ENCODE measurements at regions not wholly inside any gene's neighbourhood (a gene's known extent, or its start where the extent isn't known, plus 50 kb on each side); places are given as distances from the start of the nearest gene placed in this dataset.

DNA sequence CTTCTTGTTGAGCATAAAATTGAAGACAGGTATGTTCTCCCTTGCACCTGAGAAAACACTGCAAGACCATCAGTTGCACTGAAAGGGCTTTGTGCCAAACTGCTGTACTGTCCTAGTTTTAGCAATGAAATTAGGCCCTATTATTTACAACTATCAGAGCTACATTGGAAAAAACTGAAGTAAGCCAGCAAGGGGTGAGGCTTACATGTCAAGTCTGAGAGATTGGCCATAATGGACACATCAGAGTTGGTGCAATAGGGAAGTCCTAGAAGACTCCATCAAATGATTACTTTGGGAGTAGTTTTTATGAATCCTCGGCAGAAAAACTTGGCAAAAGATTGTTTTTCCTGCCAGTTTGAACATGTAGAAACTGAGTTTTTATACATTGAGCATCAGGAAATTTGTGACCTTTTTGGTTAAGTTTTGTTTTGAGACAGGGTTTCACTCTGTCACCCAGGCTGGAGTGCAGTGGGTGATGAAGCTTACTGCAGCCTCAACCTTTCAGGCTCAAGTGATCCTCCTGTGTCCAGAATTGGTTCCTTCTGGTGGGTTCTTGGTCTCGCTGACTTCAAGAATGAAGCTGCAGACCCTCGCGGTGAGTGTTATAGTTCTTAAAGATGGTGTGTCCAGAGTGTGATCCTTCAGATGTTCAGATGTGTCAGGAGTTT is 160.1 kb upstream of the BANK1 start:
- no peaks in the 10 kb centered on the region for H3K27me3 ChIP-seq (ENCODE audit: insufficient read depth)
- DNase-seq (ENCODE audit: low spot score): no peak
- H3K4me1 ChIP-seq (ENCODE audit: insufficient read depth): no peaks in the 10 kb centered on the region
- no peaks in the 10 kb centered on the region for H3K79me2 ChIP-seq (replicated peaks; ENCODE audit: insufficient read depth)
- no peaks in the 10 kb centered on the region for H3F3A ChIP-seq (replicated peaks; ENCODE audit: low read depth)
- no peaks in the 10 kb centered on the region for H4K20me1 ChIP-seq (replicated peaks; ENCODE audit: insufficient read depth)
- TF ChIP-seq JUNB (IDR thresholded peaks at IDR 0.05; ENCODE audit: unreplicated experiment): no peak
- TF ChIP-seq ZNF114 (CRISPR knock-in tag; IDR thresholded peaks at IDR 0.05): no peak
- TF ChIP-seq POLR2AphosphoS5 (IDR thresholded peaks at IDR 0.05; ENCODE audit: low read depth): no peak
- TF ChIP-seq ZNF331 (CRISPR knock-in tag; IDR thresholded peaks at IDR 0.05; ENCODE audit: low read depth): no peak
- TF ChIP-seq CREB1 (CRISPR knock-in tag; IDR thresholded peaks at IDR 0.05; ENCODE audit: low read depth): no peak
- TF ChIP-seq EZH2phosphoT487 (IDR thresholded peaks at IDR 0.05; ENCODE audit: unreplicated experiment): no peak
- TF ChIP-seq EZH2 (IDR thresholded peaks at IDR 0.05; ENCODE audit: low read depth, unreplicated experiment): no peak
- TF ChIP-seq, protein P1, sequence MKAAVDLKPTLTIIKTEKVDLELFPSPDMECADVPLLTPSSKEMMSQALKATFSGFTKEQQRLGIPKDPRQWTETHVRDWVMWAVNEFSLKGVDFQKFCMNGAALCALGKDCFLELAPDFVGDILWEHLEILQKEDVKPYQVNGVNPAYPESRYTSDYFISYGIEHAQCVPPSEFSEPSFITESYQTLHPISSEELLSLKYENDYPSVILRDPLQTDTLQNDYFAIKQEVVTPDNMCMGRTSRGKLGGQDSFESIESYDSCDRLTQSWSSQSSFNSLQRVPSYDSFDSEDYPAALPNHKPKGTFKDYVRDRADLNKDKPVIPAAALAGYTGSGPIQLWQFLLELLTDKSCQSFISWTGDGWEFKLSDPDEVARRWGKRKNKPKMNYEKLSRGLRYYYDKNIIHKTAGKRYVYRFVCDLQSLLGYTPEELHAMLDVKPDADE (IDR thresholded peaks at IDR 0.05): no peak
- TF ChIP-seq, protein P2, sequence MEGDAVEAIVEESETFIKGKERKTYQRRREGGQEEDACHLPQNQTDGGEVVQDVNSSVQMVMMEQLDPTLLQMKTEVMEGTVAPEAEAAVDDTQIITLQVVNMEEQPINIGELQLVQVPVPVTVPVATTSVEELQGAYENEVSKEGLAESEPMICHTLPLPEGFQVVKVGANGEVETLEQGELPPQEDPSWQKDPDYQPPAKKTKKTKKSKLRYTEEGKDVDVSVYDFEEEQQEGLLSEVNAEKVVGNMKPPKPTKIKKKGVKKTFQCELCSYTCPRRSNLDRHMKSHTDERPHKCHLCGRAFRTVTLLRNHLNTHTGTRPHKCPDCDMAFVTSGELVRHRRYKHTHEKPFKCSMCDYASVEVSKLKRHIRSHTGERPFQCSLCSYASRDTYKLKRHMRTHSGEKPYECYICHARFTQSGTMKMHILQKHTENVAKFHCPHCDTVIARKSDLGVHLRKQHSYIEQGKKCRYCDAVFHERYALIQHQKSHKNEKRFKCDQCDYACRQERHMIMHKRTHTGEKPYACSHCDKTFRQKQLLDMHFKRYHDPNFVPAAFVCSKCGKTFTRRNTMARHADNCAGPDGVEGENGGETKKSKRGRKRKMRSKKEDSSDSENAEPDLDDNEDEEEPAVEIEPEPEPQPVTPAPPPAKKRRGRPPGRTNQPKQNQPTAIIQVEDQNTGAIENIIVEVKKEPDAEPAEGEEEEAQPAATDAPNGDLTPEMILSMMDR (conservative IDR thresholded peaks at IDR 0.05; ENCODE audit: low read depth in 2 of 2): no peak
- TF ChIP-seq STAT1 (IDR thresholded peaks at IDR 0.05; ENCODE audit: unreplicated experiment): no peak
- H3K4me3 ChIP-seq: no peak overlapping the region
- ATAC-seq: no peak
- H3K36me3 Mint-ChIP-seq (ENCODE audit: low read depth): peaks cover 5% of the 10 kb centered on the region; the same call in 2 of the 3 replicates
- no peak overlapping the region for H3K27ac Mint-ChIP-seq
- H3K9me3 Mint-ChIP-seq: peaks cover 8% of the 10 kb centered on the region
- H3K27me3 Mint-ChIP-seq (ENCODE audit: insufficient read depth, low read depth, poor library complexity): no peaks in the 10 kb centered on the region
- H3K9me2 ChIP-seq (ENCODE audit: insufficient read depth): 0 out of 2 replicates have a peak, but pooled peaks cover 3% of the 10 kb centered on the region
- H3K4me1 Mint-ChIP-seq: no peaks in the 10 kb centered on the region
- no peak overlapping the region for H3K4me3 Mint-ChIP-seq
- H3K36me3 ChIP-seq (ENCODE audit: insufficient read depth): no peaks in the 10 kb centered on the region
- no peak overlapping the region for H3K27ac ChIP-seq (ENCODE audit: low read depth)
- no peak overlapping the region for H2AFZ ChIP-seq
- H3K4me2 ChIP-seq: no peak overlapping the region

- no peak for ATAC-seq
- Histone ChIP-seq H3K4me1 (ENCODE audit: insufficient read depth) (no peaks in the 10 kb centered on the region), H3K27ac (ENCODE audit: low read depth) (no peak overlapping the region), H3K9me2 (ENCODE audit: insufficient read depth) (0 out of 2 replicates have a peak, but pooled peaks cover 3% of the 10 kb centered on the region), H3K4me3 (no peak overlapping the region), H3F3A (replicated peaks; ENCODE audit: low read depth) (no peaks in the 10 kb centered on the region), H2AFZ (peak overlapping the region; percentile 12; the same call in 1 of the 2 replicates), H3K4me2 (no peak overlapping the region), H3K79me2 (replicated peaks; ENCODE audit: insufficient read depth) (no peaks in the 10 kb centered on the region), H3K36me3 (ENCODE audit: insufficient read depth) (no peaks in the 10 kb centered on the region), H3K27me3 (ENCODE audit: insufficient read depth) (no peaks in the 10 kb centered on the region), H4K20me1 (replicated peaks; ENCODE audit: insufficient read depth) (no peaks in the 10 kb centered on the region)
- H3K27me3 Mint-ChIP-seq (ENCODE audit: insufficient read depth, low read depth, poor library complexity): no peaks in the 10 kb centered on the region
- H3K4me3 Mint-ChIP-seq: no peak overlapping the region
- no peak for DNase-seq (ENCODE audit: low spot score)
- no peaks in the 10 kb centered on the region for H3K9me3 Mint-ChIP-seq
- H3K27ac Mint-ChIP-seq: no peak overlapping the region; the same call in 1 of the 2 replicates
- no peaks in the 10 kb centered on the region for H3K36me3 Mint-ChIP-seq (ENCODE audit: low read depth)
- no peaks in the 10 kb centered on the region for H3K4me1 Mint-ChIP-seq
- TF ChIP-seq, protein P1 (IDR thresholded peaks at IDR 0.05): no peak
- TF ChIP-seq EZH2 (IDR thresholded peaks at IDR 0.05; ENCODE audit: low read depth, unreplicated experiment) (no peak), POLR2AphosphoS5 (IDR thresholded peaks at IDR 0.05; ENCODE audit: low read depth) (no peak), ZNF331 (CRISPR knock-in tag; IDR thresholded peaks at IDR 0.05; ENCODE audit: low read depth) (no peak), JUNB (IDR thresholded peaks at IDR 0.05; ENCODE audit: unreplicated experiment) (no peak), EZH2phosphoT487 (IDR thresholded peaks at IDR 0.05; ENCODE audit: unreplicated experiment) (no peak), ZNF114 (CRISPR knock-in tag; IDR thresholded peaks at IDR 0.05) (no peak), CREB1 (CRISPR knock-in tag; IDR thresholded peaks at IDR 0.05; ENCODE audit: low read depth) (no peak), STAT1 (IDR thresholded peaks at IDR 0.05; ENCODE audit: unreplicated experiment) (no peak)
- TF ChIP-seq, protein P3, sequence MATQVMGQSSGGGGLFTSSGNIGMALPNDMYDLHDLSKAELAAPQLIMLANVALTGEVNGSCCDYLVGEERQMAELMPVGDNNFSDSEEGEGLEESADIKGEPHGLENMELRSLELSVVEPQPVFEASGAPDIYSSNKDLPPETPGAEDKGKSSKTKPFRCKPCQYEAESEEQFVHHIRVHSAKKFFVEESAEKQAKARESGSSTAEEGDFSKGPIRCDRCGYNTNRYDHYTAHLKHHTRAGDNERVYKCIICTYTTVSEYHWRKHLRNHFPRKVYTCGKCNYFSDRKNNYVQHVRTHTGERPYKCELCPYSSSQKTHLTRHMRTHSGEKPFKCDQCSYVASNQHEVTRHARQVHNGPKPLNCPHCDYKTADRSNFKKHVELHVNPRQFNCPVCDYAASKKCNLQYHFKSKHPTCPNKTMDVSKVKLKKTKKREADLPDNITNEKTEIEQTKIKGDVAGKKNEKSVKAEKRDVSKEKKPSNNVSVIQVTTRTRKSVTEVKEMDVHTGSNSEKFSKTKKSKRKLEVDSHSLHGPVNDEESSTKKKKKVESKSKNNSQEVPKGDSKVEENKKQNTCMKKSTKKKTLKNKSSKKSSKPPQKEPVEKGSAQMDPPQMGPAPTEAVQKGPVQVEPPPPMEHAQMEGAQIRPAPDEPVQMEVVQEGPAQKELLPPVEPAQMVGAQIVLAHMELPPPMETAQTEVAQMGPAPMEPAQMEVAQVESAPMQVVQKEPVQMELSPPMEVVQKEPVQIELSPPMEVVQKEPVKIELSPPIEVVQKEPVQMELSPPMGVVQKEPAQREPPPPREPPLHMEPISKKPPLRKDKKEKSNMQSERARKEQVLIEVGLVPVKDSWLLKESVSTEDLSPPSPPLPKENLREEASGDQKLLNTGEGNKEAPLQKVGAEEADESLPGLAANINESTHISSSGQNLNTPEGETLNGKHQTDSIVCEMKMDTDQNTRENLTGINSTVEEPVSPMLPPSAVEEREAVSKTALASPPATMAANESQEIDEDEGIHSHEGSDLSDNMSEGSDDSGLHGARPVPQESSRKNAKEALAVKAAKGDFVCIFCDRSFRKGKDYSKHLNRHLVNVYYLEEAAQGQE (IDR thresholded peaks at IDR 0.05; ENCODE audit: unreplicated experiment): no peak
Observed at GRCh38 chr4:101621120-101621519, 169.4 kb upstream of the BANK1 start.

Measured in GM23338 (cell line).